Esophagus squamous epithelium (tissue), 5 donors: ENCODE measurements at regions not wholly inside any gene's neighbourhood (a gene's known extent, or its start where the extent isn't known, plus 50 kb on each side); places are given as distances from the start of the nearest gene placed in this dataset.
"Not testable (repeated sequence)": the region's sequence is repeated elsewhere in the genome, so short reads cannot be mapped to it uniquely, and the experiment has no call there.

ENCODE experiments used
- DNase-seq: peaks from one replicate; lab custom pipeline; 2025; lab: John Stamatoyannopoulos, UW
- H3K27ac ChIP-seq, 4 donors: fragments of 200-600 bp; sonication (generic); one replicate each; pipeline ENCODE4 v1.5.1; 2016 to 2019; ENCODE audit warnings: mild to moderate bottlenecking in 1 of 4
- H3K27me3 ChIP-seq, 4 donors: fragments of 200-600 bp; sonication (generic); 1 replicate in 3 of 4; 2 replicates in 1 of 4; pipeline versions ENCODE4 v1.5.1 to v1.6.0; 2017 to 2021; ENCODE audit warnings: antibody characterized with exemption in 1 of 4
- H3K36me3 ChIP-seq, 3 donors: fragments of 200-600 bp; sonication (generic); one replicate each; pipeline ENCODE4 v1.5.1; 2016 to 2019
- H3K4me1 ChIP-seq, 3 donors: fragments of 200-600 bp; sonication (generic); one replicate each; pipeline ENCODE4 v1.5.1; 2017 to 2019
- H3K4me3 ChIP-seq, 4 donors: fragments of 200-600 bp; sonication (generic); 1 replicate in 3 of 4; 2 replicates in 1 of 4; pipeline ENCODE4 v1.5.1; 2016 to 2019; ENCODE audit warnings: mild to moderate bottlenecking in 2 of 4, moderate library complexity in 1 of 4
- H3K9me3 ChIP-seq, 3 donors: fragments of 200-600 bp; sonication (generic); one replicate each; pipeline ENCODE4 v1.5.1; 2016 to 2019
- CTCF ChIP-seq, 6 experiments: fragments of 450-650 bp in 4 of 6; fragments of 200-600 bp in 2 of 6; sonication (generic) in 2 of 6; IDR thresholded peaks; one replicate each; pipeline ENCODE4 v1.5.1; 2016 to 2019; ENCODE audit warnings: antibody characterized with exemption in 6 of 6, mild to moderate bottlenecking in 4 of 6, moderate library complexity in 4 of 6
- POLR2A ChIP-seq, 4 donors: fragments of 450-650 bp; IDR thresholded peaks; one replicate each; pipeline ENCODE4 v1.6.1; 2017; ENCODE audit warnings: antibody characterized with exemption in 4 of 4, mild to moderate bottlenecking in 4 of 4, moderate library complexity in 3 of 4
- WGBS, 2 donors: methylation state at CpG; one replicate each; pipeline ENCODE4 v1.1.5; 2018; 5-methylcytosine and 5-hydroxymethylcytosine counted together
- intact Hi-C: fragments of 100-400 bp; cut with DNase I; formaldehyde crosslinking; loops from one replicate; pipeline ENCODE4 v1.15.0; 2022
- donor health status: DM: yes; HTN: yes; CAD: no.

DNA sequence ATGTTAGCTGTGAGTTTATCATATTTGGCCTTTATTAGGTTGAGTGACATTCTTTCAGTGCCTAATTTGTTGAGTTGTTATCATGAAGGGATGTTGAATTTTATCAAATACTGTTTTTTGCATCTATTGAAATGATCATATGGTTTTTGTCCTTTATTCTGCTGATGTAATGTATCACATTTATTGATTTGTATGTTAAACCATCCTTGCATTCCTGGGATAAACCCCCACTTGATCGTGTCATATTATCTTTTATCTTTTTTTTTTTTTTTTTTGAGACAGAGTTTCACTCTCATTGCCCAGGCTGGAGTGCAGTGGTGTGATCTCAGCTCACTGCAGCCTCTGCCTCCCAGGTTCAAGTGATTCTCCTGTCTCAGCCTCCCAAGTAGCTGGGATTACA lies 51.9 kb upstream of the MFGE8 start:
- H3K9me3 ChIP-seq: peaks cover 0 to 13% (median 6%) of the 10 kb centered on the region in 3 donors
- H3K27me3 ChIP-seq, DNase-seq, H3K27ac ChIP-seq, H3K4me1 ChIP-seq, H3K4me3 ChIP-seq, intact Hi-C loops, H3K36me3 ChIP-seq: not testable (repeated sequence)
- 90 to 95% methylated on average over 1 of the region's 1 CpG for WGBS, 2 donors

DNA sequence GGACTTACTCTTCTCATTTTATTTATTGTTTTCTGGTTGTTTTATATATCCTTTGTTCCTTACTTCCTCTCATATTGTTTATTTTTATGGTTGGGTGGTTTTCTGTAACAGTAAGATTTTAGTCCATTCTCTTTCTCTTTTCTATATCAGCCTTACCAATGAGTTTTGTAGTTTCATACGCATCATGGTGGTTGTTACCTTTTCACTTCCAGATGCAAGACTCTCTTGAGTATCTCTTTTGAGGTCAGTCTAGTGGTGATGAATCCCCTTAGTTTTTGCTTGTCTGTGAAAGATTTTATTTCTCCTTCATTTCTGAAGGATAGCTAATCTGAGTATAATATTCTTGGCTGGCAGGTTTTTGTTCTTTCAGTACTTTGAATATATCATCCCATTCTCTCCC lies 57.1 kb upstream of the MFGE8 start:
- WGBS, 2 donors: 33 to 46% methylated on average over 1 of the region's 1 CpG
- Histone ChIP-seq H3K4me3 (no peak overlapping the region), H3K36me3 (no peaks in the 10 kb centered on the region), H3K9me3 (peaks cover 0 to 11% (median 4%) of the 10 kb centered on the region in 3 donors), H3K27me3 (no peaks in the 10 kb centered on the region), H3K4me1 (no peaks in the 10 kb centered on the region), H3K27ac (no peak overlapping the region)
- intact Hi-C loops: no loop called here
- no peak for DNase-seq
- no peak for TF ChIP-seq POLR2A (IDR thresholded peaks at IDR 0.05)
- no peak for TF ChIP-seq CTCF (IDR thresholded peaks at IDR 0.05)

DNA sequence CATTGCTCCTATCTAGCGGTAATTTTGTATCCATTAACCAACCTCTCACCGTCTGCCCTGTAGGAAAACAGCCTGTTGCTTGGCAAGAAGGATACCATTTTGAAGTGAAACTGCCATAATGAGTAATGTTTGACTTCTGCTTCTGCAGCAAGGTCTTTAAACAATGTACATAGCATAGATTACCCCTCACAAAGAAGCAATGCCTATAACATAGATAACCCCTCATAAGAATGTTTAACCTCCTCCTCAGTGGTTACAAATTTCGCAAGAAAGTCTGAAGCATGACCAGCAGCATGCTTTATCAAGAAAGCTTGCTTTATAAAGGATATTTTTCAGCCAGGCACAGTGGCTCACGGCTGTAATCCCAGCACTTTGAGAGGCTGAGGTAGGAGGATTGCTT lies 61.2 kb upstream of the MFGE8 start:
- H3K9me3 ChIP-seq: peaks cover 0 to 7% (median 4%) of the 10 kb centered on the region in 3 donors
- no peaks in the 10 kb centered on the region for H3K36me3 ChIP-seq
- DNase-seq: no peak
- no peak overlapping the region for H3K27ac ChIP-seq
- TF ChIP-seq CTCF (IDR thresholded peaks at IDR 0.05) (no peak), POLR2A (IDR thresholded peaks at IDR 0.05) (no peak)
- intact Hi-C loops: no loop called here
- no peak overlapping the region for H3K4me3 ChIP-seq
- H3K27me3 ChIP-seq: peaks cover 0 to 2% (median 0%) of the 10 kb centered on the region in 4 donors
- no peaks in the 10 kb centered on the region for H3K4me1 ChIP-seq
- 61 to 62% methylated on average over 3 to 4 of the region's 4 CpGs for WGBS, 2 donors

- no peak for TF ChIP-seq POLR2A (IDR thresholded peaks at IDR 0.05)
- TF ChIP-seq CTCF (IDR thresholded peaks at IDR 0.05): no peak
- peaks cover 0 to 4% (median 2%) of the 10 kb centered on the region in 3 donors for H3K9me3 ChIP-seq
- intact Hi-C loops: no loop called here
- H3K27me3 ChIP-seq: peaks cover 0 to 2% (median 0%) of the 10 kb centered on the region in 4 donors
- no peak overlapping the region for H3K27ac ChIP-seq
- no peak for DNase-seq
- no peak overlapping the region for H3K4me3 ChIP-seq
- no peaks in the 10 kb centered on the region for H3K4me1 ChIP-seq
- H3K36me3 ChIP-seq: no peaks in the 10 kb centered on the region
These were observed 62.7 kb upstream of the MFGE8 start for GRCh38 chr15:88975891-88976290.

- H3K9me3 ChIP-seq: peaks cover 0 to 4% (median 0%) of the 10 kb centered on the region in 3 donors
- intact Hi-C loops: no loop called here
- no peak for DNase-seq
- H3K4me1 ChIP-seq: no peaks in the 10 kb centered on the region
- H3K27me3 ChIP-seq: peaks cover 0 to 2% (median 0%) of the 10 kb centered on the region in 4 donors
- H3K27ac ChIP-seq: no peak overlapping the region
- 85 to 97% methylated on average over 2 of the region's 2 CpGs for WGBS, 2 donors
- TF ChIP-seq CTCF (IDR thresholded peaks at IDR 0.05) (no peak), POLR2A (IDR thresholded peaks at IDR 0.05) (no peak)
- no peak overlapping the region for H3K4me3 ChIP-seq
- no peaks in the 10 kb centered on the region for H3K36me3 ChIP-seq
These were observed 63.5 kb upstream of the MFGE8 start for GRCh38 chr15:88976656-88977055.

- WGBS, 2 donors: 55 to 82% methylated on average over 7 to 8 of the region's 8 CpGs
- H3K4me3 ChIP-seq: no peak overlapping the region
- H3K27ac ChIP-seq: no peak overlapping the region
These were observed 66.5 kb upstream of the MFGE8 start for GRCh38 chr15:88979674-88980073.

More at GRCh38 chr15:88979674-88980073, 66.5 kb upstream of the MFGE8 start:
- no peak for DNase-seq
- intact Hi-C loops: no loop called here
- TF ChIP-seq POLR2A (IDR thresholded peaks at IDR 0.05) (no peak), CTCF (IDR thresholded peaks at IDR 0.05) (no peak)
- Histone ChIP-seq H3K36me3 (no peaks in the 10 kb centered on the region), H3K9me3 (peaks cover 0 to 4% (median 0%) of the 10 kb centered on the region in 3 donors), H3K27me3 (peaks cover 0 to 2% (median 0%) of the 10 kb centered on the region in 4 donors), H3K4me1 (peaks cover 0 to 7% (median 2%) of the 10 kb centered on the region in 3 donors)
